ENCODE measurements at regions not wholly inside any gene's neighbourhood (a gene's known extent, or its start where the extent isn't known, plus 50 kb on each side); places are given as distances from the start of the nearest gene placed in this dataset.

DNA sequence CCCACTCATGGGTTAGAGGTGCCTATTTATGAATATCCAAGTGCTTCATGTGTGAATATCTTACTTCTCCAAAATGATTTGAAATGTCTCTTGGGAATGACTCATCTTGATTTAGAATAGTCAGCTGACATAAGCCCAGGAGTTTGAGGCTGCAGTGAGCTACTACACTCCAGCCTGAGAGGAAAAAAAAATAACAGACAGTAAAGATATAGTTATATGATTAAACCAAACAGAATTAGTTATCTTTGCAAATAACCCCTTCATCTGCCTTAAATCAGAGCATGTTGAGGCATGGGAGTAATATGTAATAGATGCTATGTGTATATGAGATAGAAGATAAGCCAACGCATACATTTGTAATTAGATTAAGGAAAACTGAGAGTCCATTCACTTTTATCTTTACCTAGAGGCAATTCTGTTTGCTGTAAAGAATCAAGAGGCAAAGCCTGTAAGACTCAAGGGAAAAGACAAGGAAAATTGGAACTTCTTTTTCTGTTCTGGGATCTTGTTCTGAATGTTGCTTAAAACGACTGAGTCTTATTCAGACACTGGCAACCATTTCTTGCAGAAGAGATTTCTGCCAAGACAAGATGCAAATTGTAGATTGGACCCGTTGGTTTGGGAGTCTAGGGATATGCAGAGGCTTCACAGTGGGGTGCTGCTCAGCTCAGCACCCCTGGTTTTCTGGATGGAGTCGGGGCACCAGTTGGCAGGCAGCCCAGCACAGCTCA, 104.4 kb downstream of the LIPG start:
- no peak for ATAC-seq
- POLR2A ChIA-PET, result no interaction called here

DNA sequence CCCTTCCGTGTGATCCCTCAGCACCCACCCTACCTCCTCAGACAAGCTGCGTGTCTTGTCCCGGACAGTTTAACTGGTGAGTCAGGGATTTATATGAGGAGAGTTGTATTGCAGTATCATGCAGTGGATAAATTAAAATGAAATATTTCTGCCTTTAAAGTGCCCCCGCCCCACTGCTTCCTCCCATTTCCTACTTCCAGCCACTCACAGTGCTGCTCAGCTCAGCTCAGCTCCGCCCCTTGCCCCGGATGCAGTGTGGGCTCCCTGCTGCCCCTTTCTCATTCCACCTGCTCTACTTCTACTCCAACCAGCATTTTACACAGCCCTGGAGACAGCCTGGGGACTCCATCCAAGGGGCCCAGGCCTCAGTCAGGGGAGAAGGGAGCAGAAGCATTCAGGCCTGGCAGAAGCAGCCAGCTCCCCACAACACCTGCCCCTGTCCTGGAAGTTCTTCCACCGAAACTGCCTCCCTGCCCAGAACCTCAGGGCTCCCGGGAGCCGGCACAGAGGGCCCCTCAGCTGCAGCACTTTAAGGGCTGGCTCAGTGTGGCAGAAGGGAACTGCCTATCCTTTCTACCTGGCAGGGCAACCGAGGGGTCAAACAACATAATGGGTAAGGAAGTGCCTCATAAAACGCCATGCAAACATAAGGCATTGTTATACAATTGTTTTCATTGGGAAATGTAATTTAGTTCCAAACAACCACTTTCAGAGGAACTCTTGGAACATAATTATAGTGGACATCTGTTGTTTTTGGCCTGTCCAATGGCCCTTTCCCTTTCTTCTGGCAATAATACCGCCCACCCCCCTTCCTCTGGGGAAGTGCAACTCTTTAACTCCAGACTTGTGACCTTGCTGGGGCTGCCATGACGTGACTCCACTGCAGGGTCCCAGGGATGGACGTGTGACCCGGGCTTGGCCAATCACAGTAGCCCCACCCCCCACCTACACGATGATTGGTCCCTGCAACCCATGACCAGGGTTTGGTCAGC, 102.3 kb downstream of the LIPG start:
- TF ChIP-seq ZFX (IDR thresholded peaks at IDR 0.05) (no peak), ZNF274 (IDR thresholded peaks at IDR 0.05; ENCODE audit: low read depth, low read length) (no peak), CBX3 (IDR thresholded peaks at IDR 0.05; ENCODE audit: low read depth) (no peak)
- TF ChIP-seq, protein P1, sequence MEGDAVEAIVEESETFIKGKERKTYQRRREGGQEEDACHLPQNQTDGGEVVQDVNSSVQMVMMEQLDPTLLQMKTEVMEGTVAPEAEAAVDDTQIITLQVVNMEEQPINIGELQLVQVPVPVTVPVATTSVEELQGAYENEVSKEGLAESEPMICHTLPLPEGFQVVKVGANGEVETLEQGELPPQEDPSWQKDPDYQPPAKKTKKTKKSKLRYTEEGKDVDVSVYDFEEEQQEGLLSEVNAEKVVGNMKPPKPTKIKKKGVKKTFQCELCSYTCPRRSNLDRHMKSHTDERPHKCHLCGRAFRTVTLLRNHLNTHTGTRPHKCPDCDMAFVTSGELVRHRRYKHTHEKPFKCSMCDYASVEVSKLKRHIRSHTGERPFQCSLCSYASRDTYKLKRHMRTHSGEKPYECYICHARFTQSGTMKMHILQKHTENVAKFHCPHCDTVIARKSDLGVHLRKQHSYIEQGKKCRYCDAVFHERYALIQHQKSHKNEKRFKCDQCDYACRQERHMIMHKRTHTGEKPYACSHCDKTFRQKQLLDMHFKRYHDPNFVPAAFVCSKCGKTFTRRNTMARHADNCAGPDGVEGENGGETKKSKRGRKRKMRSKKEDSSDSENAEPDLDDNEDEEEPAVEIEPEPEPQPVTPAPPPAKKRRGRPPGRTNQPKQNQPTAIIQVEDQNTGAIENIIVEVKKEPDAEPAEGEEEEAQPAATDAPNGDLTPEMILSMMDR (IDR thresholded peaks at IDR 0.05 in 2 of 3, conservative IDR thresholded peaks at IDR 0.05 in 1 of 3; ENCODE audit: borderline replicate concordance in 1 of 3, insufficient read depth in 1 of 3, low read depth in 2 of 3, low read length in 2 of 3), result no peak
- TF ChIP-seq, protein P2, sequence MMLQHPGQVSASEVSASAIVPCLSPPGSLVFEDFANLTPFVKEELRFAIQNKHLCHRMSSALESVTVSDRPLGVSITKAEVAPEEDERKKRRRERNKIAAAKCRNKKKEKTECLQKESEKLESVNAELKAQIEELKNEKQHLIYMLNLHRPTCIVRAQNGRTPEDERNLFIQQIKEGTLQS (IDR thresholded peaks at IDR 0.05), result no peak
- Histone ChIP-seq H3K9ac (ENCODE audit: low read length) (no peak overlapping the region), H3K79me2 (ENCODE audit: insufficient read depth, low read length) (no peaks in the 10 kb centered on the region), H3K27ac (ENCODE audit: low read depth, low read length) (no peak overlapping the region), H3K4me1 (ENCODE audit: control insufficient read depth in 1 of 2, insufficient read depth in 2 of 2, low read length in 2 of 2) (no peaks in the 10 kb centered on the region), H3K4me2 (ENCODE audit: low read length) (no peak overlapping the region), H3K36me3 (ENCODE audit: control insufficient read depth in 1 of 2, insufficient read depth in 2 of 2, low read length in 2 of 2) (no peaks in the 10 kb centered on the region), H3K27me3 (ENCODE audit: insufficient read depth, low read length) (peaks cover 67% of the 10 kb centered on the region), H2AFZ (ENCODE audit: low read depth, low read length, poor library complexity, severe bottlenecking) (no peak overlapping the region), H4K20me1 (ENCODE audit: insufficient read depth) (no peaks in the 10 kb centered on the region), H3K9me3 (ENCODE audit: control insufficient read depth in 1 of 2, insufficient read depth in 1 of 2, low read depth in 1 of 2, low read length in 2 of 2) (no peaks in the 10 kb centered on the region), H3K9me2 (ENCODE audit: insufficient read depth) (no peaks in the 10 kb centered on the region), H3K4me3 (replicated peaks in 1 of 2; ENCODE audit: low read depth in 1 of 2, low read length in 2 of 2) (no peak overlapping the region)
- ATAC-seq (peak; percentile 69), DNase-seq (ENCODE audit: low read depth, low spot score) (no peak)
- no TSS peak for BruUV-seq (replicated peaks)
- ChIA-PET POLR2A (no interaction called here), RAD21 (ENCODE audit: low non-redundant PET in 1 of 2, low total read pairs in 2 of 2, uncharacterized antibody in 2 of 2, unreplicated experiment in 2 of 2) (no interaction called here), CTCF (no interaction called here)
- intact Hi-C loops (cut with micrococcal nuclease), result no loop called here

More for the DNA sequence above, 104.4 kb downstream of the LIPG start:
- H3K9me2 ChIP-seq (ENCODE audit: insufficient read depth), result no peaks in the 10 kb centered on the region
- CTCF ChIA-PET, result interaction anchor here (1.5 kb wide), 1 partner anchor 118 kb away, joined by 3 read pairs; no protein-coding TSS in a partner anchor
- no TSS peak for BruUV-seq (replicated peaks)
- no peaks in the 10 kb centered on the region for H3K9me3 ChIP-seq (ENCODE audit: control insufficient read depth in 1 of 2, insufficient read depth in 1 of 2, low read depth in 1 of 2, low read length in 2 of 2)
- H3K9ac ChIP-seq (ENCODE audit: low read length), result no peak overlapping the region
- no peaks in the 10 kb centered on the region for H3K36me3 ChIP-seq (ENCODE audit: control insufficient read depth in 1 of 2, insufficient read depth in 2 of 2, low read length in 2 of 2)
- peaks cover 62% of the 10 kb centered on the region for H3K27me3 ChIP-seq (ENCODE audit: insufficient read depth, low read length)
- TF ChIP-seq SP1 (IDR thresholded peaks at IDR 0.05; ENCODE audit: low read depth) (no peak), ZNF274 (IDR thresholded peaks at IDR 0.05; ENCODE audit: low read depth, low read length) (no peak), TCF7L2 (IDR thresholded peaks at IDR 0.05; ENCODE audit: borderline replicate concordance, extremely low read depth, insufficient read depth, insufficient read length) (no peak), ELF1 (IDR thresholded peaks at IDR 0.05; ENCODE audit: borderline replicate concordance, low read depth) (no peak), JUND (IDR thresholded peaks at IDR 0.05) (no peak), EGR1 (IDR thresholded peaks at IDR 0.05; ENCODE audit: low read depth) (no peak)
- intact Hi-C loops (cut with micrococcal nuclease), result no loop called here
- H4K20me1 ChIP-seq (ENCODE audit: insufficient read depth), result no peaks in the 10 kb centered on the region
- no peak overlapping the region for H3K4me2 ChIP-seq (ENCODE audit: low read length)
- H3K27ac ChIP-seq (ENCODE audit: low read depth, low read length), result no peak overlapping the region
- DNase-seq (ENCODE audit: low read depth, low spot score), result no peak
- H3K4me3 ChIP-seq (replicated peaks in 1 of 2; ENCODE audit: low read depth in 1 of 2, low read length in 2 of 2), result no peak overlapping the region
- RAD21 ChIA-PET (ENCODE audit: low non-redundant PET in 1 of 2, low total read pairs in 2 of 2, uncharacterized antibody in 2 of 2, unreplicated experiment in 2 of 2), result no interaction called here
- H3K79me2 ChIP-seq (ENCODE audit: insufficient read depth, low read length), result no peaks in the 10 kb centered on the region
- H3K4me1 ChIP-seq (ENCODE audit: control insufficient read depth in 1 of 2, insufficient read depth in 2 of 2, low read length in 2 of 2), result no peaks in the 10 kb centered on the region
- H2AFZ ChIP-seq (ENCODE audit: low read depth, low read length, poor library complexity, severe bottlenecking), result no peak overlapping the region
